Mucosa of descending colon (tissue), 3 donors: ENCODE measurements at regions not wholly inside any gene's neighbourhood (a gene's known extent, or its start where the extent isn't known, plus 50 kb on each side); places are given as distances from the start of the nearest gene placed in this dataset.

Experiments used
- ATAC-seq: fragments of 200-7000 bp; cut with Tn5 transposase; one replicate; pipeline ENCODE4 v1.9.1; 2020; ENCODE audit warnings: mild to moderate bottlenecking, moderate library complexity
- DNase-seq, 3 donors: peaks; one replicate each; pipeline ENCODE4 v3.0.0-alpha.2; 2020
- H3K36me3 ChIP-seq: fragments of 200-600 bp; one replicate; pipeline ENCODE4 v1.8.0; 2021; ENCODE audit warnings: low read depth, mild to moderate bottlenecking
- H3K4me1 ChIP-seq: fragments of 200-600 bp; one replicate; pipeline ENCODE4 v1.8.0; 2021; ENCODE audit warnings: low read depth, mild to moderate bottlenecking
- H3K4me3 ChIP-seq: fragments of 200-600 bp; one replicate; pipeline ENCODE4 v1.8.0; 2021; ENCODE audit warnings: mild to moderate bottlenecking
- H3K9me3 ChIP-seq: fragments of 200-600 bp; one replicate; pipeline ENCODE4 v1.8.0; 2021; ENCODE audit warnings: mild to moderate bottlenecking
- intact Hi-C, 2 donors: fragments of 100-400 bp; cut with DNase I in 1 of 2; cut with micrococcal nuclease in 1 of 2; formaldehyde crosslinking; loops; one replicate each; pipeline versions ENCODE4 v1.11.0 to v1.11.1; 2022; cut with DNase I, micrococcal nuclease
- TF ChIP-seq, protein P1 (sequence below): fragments of 200-600 bp; IDR thresholded peaks from one replicate; pipeline ENCODE4 v1.8.0; 2022; ENCODE audit warnings: antibody characterized with exemption, mild to moderate bottlenecking
- donor health status: DM: no; HTN: no; CAD: no; lungs with moderate emphysema.
- donor health status: DM: no; HTN: no; CAD: no.
- donor health status: DM: no; HTN: yes; CAD: no.

DNA sequence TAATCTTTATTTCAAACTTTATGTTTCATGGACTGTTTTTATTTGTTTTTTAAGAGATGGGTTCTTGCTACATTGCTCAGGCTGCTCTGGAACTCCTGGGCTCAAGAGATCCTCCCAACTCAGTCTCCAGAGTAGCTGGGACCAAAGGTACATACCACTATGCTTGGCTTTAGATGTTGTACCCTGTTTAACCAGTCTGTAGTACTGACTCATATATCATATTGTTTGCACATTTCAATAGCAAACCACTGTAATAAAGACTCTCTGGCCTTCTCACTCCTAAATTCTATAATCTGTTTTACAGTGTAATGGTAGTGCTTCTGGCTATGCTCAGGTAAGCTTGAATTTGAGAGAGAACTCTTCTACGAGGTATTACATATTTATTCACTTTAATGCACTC, 413.6 kb upstream of the PCDH15 start:
- Histone ChIP-seq H3K36me3 (no peaks in the 10 kb centered on the region), H3K4me1 (no peaks in the 10 kb centered on the region), H3K9me3 (no peaks in the 10 kb centered on the region), H3K4me3 (no peak overlapping the region)
- no peak for ATAC-seq
- DNase-seq = no peak
- TF ChIP-seq, protein P1, sequence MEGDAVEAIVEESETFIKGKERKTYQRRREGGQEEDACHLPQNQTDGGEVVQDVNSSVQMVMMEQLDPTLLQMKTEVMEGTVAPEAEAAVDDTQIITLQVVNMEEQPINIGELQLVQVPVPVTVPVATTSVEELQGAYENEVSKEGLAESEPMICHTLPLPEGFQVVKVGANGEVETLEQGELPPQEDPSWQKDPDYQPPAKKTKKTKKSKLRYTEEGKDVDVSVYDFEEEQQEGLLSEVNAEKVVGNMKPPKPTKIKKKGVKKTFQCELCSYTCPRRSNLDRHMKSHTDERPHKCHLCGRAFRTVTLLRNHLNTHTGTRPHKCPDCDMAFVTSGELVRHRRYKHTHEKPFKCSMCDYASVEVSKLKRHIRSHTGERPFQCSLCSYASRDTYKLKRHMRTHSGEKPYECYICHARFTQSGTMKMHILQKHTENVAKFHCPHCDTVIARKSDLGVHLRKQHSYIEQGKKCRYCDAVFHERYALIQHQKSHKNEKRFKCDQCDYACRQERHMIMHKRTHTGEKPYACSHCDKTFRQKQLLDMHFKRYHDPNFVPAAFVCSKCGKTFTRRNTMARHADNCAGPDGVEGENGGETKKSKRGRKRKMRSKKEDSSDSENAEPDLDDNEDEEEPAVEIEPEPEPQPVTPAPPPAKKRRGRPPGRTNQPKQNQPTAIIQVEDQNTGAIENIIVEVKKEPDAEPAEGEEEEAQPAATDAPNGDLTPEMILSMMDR = no peak
- intact Hi-C loops = no loop called here

- TF ChIP-seq, protein P1 = no peak
Measured at GRCh38 chr10:55212051-55212450, 411.0 kb upstream of the PCDH15 start.

GRCh38 chr10:55203874-55204273, 402.8 kb upstream of the PCDH15 start:
- ATAC-seq = no peak
- intact Hi-C loops = no loop called here
- no peaks in the 10 kb centered on the region for H3K9me3 ChIP-seq
- no peaks in the 10 kb centered on the region for H3K4me1 ChIP-seq
- DNase-seq = no peak
- no peak overlapping the region for H3K4me3 ChIP-seq
- TF ChIP-seq, protein P1 = no peak
- H3K36me3 ChIP-seq = no peaks in the 10 kb centered on the region

More at GRCh38 chr10:55212051-55212450, 411.0 kb upstream of the PCDH15 start:
- Histone ChIP-seq H3K4me3 (no peak overlapping the region), H3K36me3 (no peaks in the 10 kb centered on the region), H3K9me3 (no peaks in the 10 kb centered on the region), H3K4me1 (no peaks in the 10 kb centered on the region)
- intact Hi-C loops = no loop called here
- DNase-seq (no peak), ATAC-seq (no peak)

GRCh38 chr10:55203319-55203718, 402.3 kb upstream of the PCDH15 start:
- DNase-seq (no peak), ATAC-seq (no peak)
- TF ChIP-seq, protein P1 = no peak
- H3K9me3 ChIP-seq = no peaks in the 10 kb centered on the region
- H3K4me1 ChIP-seq = no peaks in the 10 kb centered on the region
- no peaks in the 10 kb centered on the region for H3K36me3 ChIP-seq
- H3K4me3 ChIP-seq = no peak overlapping the region
- intact Hi-C loops = no loop called here

DNA sequence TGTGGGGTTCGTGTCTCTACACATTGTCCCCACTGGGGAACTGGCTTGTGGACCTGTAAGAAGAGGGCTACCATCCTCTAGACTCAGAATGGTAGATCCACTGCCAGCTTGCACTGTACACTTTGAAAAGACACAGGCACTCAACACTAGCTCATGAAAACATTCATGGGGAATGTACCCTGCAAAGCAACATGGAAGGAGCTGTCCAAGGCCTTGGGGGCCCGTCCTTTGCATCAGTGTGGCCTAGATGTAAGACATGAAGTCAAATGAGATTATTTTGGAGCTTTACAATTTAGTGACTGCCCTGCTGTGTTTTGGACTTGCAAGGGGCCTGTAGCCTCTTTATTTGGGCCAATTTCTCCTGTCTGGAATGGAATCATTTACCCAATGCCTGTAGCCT, 399.0 kb upstream of the PCDH15 start:
- DNase-seq (no peak), ATAC-seq (no peak)
- Histone ChIP-seq H3K4me3 (no peak overlapping the region), H3K36me3 (no peaks in the 10 kb centered on the region), H3K9me3 (no peaks in the 10 kb centered on the region), H3K4me1 (no peaks in the 10 kb centered on the region)
- TF ChIP-seq, protein P1 = no peak
- intact Hi-C loops = no loop called here

DNA sequence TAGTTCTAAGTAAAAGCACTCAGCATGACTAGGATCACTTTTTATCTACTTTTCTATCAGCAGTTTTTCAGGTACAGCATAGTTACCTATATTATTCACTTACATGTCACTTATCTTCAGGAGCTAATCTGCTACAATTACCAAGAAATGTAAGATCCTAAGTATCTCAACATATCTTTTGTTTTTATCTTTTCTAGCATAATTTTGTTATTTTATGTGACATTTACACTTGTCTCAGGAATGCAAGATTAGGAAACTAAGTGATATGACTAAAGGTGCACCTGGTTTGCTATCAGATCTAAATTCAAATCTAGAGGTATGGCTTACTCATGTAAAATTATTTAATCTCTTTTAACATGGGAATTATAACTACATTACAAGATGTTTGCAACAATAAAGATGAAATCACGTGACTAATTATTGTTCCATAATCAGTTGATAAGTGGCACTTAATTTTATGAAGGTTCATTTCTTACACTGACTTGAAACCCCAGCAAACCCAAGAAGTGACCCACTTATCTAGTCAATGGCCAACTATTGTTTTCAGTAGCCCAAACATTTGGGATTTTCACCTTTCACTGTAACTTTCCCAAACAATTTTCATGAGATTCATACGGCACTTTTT, 390.3 kb upstream of the PCDH15 start:
- no peak for DNase-seq
- no peak overlapping the region for H3K4me3 ChIP-seq
- H3K9me3 ChIP-seq = no peaks in the 10 kb centered on the region
- H3K36me3 ChIP-seq = no peaks in the 10 kb centered on the region
- no peaks in the 10 kb centered on the region for H3K4me1 ChIP-seq
- no peak for ATAC-seq
- TF ChIP-seq, protein P1 = no peak
- intact Hi-C loops = no loop called here
